Ovary (tissue), 3 donors: ENCODE measurements at regions not wholly inside any gene's neighbourhood (a gene's known extent, or its start where the extent isn't known, plus 50 kb on each side); places are given as distances from the start of the nearest gene placed in this dataset.

ENCODE experiments used
- POLR2A ChIP-seq: fragments of 450-650 bp; IDR thresholded peaks from one replicate; pipeline ENCODE4 v1.6.1; 2017; ENCODE audit warnings: antibody characterized with exemption, mild to moderate bottlenecking, moderate library complexity
- TF ChIP-seq, protein P1 (sequence below), 3 donors: fragments of 450-650 bp in 2 of 3; fragments of 200-600 bp in 1 of 3; IDR thresholded peaks; one replicate each; pipeline versions ENCODE4 v1.5.1 to v1.8.0; 2016 to 2022; ENCODE audit warnings: antibody characterized with exemption in 3 of 3, mild to moderate bottlenecking in 1 of 3
- donor health status: DM: no; HTN: no; CAD: no.

DNA sequence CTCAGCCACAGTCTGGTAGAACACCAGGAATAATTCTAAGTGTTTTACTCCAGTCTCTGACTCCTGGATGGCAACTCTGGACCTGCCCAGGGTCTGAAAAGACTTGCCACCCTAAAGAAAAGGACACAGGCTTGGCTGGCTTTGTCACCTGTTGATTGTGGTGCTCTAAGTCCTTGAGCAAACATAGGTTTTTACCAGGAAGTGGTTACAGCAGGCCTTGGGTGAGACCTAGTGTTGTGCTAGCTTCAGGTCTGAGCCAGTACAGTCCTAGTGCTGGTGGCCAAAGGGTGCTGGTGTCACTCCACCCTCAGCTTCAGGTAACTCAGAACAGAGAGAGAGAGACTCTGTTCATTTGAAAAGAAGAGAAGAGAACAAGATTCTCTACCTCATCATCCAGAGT is 1239.4 kb upstream of the CRIM1 start:
- TF ChIP-seq POLR2A: no peak
- TF ChIP-seq, protein P1, sequence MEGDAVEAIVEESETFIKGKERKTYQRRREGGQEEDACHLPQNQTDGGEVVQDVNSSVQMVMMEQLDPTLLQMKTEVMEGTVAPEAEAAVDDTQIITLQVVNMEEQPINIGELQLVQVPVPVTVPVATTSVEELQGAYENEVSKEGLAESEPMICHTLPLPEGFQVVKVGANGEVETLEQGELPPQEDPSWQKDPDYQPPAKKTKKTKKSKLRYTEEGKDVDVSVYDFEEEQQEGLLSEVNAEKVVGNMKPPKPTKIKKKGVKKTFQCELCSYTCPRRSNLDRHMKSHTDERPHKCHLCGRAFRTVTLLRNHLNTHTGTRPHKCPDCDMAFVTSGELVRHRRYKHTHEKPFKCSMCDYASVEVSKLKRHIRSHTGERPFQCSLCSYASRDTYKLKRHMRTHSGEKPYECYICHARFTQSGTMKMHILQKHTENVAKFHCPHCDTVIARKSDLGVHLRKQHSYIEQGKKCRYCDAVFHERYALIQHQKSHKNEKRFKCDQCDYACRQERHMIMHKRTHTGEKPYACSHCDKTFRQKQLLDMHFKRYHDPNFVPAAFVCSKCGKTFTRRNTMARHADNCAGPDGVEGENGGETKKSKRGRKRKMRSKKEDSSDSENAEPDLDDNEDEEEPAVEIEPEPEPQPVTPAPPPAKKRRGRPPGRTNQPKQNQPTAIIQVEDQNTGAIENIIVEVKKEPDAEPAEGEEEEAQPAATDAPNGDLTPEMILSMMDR (IDR thresholded peaks at IDR 0.05): no peak
